GM19324 (cell line): ENCODE measurements at regions not wholly inside any gene's neighbourhood (a gene's known extent, or its start where the extent isn't known, plus 50 kb on each side); places are given as distances from the start of the nearest gene placed in this dataset.
"Not testable (repeated sequence)": the region's sequence is repeated elsewhere in the genome, so short reads cannot be mapped to it uniquely, and the experiment has no call there.

Experiments used
- ATAC-seq: cut with Tn5 transposase; IDR thresholded peaks from one replicate; pipeline ENCODE4 v1.9.1; 2021; ENCODE audit warnings: mild to moderate bottlenecking, moderate library complexity; ENCODE audit not compliant: unreplicated experiment, low FRiP score

GRCh38 chr5:52255308-52255707, 532.4 kb upstream of the ITGA1 start:
- no peak for ATAC-seq

- no peak for ATAC-seq
Observed at GRCh38 chr5:52262844-52263243, 524.9 kb upstream of the ITGA1 start.

GRCh38 chr5:52269401-52269800, 518.3 kb upstream of the ITGA1 start:
- ATAC-seq, result no peak

GRCh38 chr5:52269859-52270258, 517.9 kb upstream of the ITGA1 start:
- ATAC-seq, result no peak

DNA sequence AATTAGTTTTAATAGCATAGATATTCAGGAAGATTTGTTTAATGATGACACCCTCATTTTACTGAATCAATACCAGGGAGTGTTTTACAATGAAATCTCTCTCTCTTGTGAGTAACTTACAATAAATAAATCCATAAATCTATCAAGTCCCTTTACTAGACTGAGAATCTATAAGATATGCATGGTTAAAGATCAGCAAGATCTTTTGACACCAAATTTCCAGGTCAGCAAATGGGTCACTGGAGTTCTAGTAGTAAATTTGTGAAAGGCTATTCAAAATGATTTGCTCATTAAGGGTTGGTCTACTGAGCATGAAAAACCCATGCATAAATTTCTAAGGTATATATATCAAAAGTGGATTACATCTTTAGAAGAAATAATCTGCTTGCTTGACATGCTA, 512.1 kb upstream of the ITGA1 start:
- no peak for ATAC-seq

- no peak for ATAC-seq
Observed at GRCh38 chr5:52277101-52277500, 510.6 kb upstream of the ITGA1 start.

DNA sequence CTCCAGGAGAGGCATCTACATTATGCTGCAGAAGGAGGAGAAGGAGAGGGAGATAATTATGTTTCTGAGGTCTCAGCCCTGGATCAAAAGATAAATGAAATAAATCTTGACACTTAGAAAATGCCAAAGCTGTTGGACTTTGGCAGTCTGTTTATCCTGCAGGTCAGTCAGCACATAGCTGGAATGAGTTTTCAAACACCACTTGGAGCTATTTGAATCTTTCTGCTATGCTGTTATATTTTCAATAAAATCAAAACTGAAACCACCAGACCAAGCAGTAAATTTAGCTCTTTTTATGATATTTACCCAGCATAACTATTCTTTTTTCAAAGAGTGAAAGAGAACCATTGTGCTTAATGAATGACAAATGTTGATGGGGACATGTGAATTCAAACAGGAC, 505.1 kb upstream of the ITGA1 start:
- ATAC-seq, result no peak

DNA sequence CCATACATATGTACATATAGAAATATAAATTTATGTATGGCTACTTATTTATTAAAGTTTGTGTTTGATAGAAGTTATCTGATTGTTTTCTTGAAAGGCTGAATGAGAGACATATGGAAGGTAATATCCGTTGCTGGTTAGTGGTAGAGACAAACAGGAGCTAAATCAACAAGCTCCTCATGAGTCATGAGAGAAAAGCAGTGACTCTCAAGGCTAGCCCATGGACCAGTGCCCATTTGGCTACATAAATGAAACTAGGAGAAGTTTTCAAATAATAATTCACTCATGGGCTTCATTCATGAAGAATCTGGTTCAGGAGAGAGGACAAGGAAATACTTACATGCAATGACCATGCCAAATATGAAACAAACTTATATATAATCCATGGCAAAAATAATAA, 504.5 kb upstream of the ITGA1 start:
- ATAC-seq, result no peak

GRCh38 chr5:52300703-52301372, 486.9 kb upstream of the ITGA1 start:
- ATAC-seq, result no peak

DNA sequence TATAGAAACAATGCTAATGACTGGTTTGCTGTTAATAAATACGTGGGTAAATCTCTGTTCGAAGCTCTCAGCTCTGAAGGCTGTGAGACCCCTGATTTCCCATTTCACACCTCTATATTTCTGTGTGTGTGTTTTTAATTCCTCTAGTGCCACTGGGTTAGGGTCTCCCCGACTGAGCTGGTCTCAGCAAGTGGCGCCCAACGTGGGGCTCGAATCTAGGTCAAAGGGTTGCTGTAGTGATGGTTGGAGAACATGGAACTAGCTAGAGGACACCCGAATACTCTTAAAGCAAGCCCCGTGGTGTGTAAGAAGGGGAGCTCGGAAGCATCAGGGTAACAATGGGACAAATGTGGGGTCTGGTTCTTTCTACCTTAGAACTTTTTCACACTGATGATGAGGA, 482.9 kb upstream of the ITGA1 start:
- ATAC-seq, result not testable (repeated sequence)

GRCh38 chr5:52328220-52328806, 459.4 kb upstream of the ITGA1 start:
- no peak for ATAC-seq

DNA sequence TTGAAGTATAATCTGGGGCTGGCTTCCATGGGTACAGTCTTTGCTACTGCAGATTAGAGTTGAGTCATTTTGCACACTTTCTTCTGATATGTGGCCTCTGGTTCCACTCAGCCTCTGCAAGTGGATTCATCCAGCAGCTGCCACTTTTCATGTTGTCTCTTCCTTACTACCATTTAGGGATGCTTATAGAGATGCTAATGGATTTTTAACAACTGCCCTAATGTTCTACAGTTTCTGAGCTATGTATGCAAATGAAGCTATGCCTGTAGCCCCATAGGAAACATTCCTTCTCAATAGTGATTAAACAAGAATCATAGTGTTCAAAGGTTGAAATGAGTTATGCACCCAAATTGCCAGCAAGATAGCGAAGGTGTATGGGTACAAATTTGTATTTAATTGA, 456.0 kb upstream of the ITGA1 start:
- no peak for ATAC-seq

DNA sequence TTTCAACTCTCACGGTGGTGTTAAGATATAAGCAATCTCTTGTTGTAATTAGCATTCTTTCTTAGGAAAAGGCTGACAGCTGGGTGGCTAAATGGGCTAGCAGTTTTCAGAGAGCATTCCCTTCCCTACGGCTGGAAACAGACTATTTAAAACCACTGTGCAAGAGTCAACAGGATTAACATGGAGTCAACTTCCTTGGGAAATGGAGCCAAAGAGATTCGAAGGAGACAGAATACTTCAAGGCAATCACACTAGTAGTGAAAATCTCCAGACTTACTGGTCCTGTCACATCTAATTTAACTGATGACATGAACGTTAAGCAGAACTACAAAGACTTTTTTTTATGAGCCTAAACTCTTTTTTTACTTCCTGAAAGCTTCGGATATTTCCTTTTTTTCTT, 453.3 kb upstream of the ITGA1 start:
- ATAC-seq, result no peak

GRCh38 chr5:52339285-52339684, 448.4 kb upstream of the ITGA1 start:
- ATAC-seq, result peak; percentile 73

GRCh38 chr5:52342361-52342760, 445.4 kb upstream of the ITGA1 start:
- ATAC-seq, result no peak

DNA sequence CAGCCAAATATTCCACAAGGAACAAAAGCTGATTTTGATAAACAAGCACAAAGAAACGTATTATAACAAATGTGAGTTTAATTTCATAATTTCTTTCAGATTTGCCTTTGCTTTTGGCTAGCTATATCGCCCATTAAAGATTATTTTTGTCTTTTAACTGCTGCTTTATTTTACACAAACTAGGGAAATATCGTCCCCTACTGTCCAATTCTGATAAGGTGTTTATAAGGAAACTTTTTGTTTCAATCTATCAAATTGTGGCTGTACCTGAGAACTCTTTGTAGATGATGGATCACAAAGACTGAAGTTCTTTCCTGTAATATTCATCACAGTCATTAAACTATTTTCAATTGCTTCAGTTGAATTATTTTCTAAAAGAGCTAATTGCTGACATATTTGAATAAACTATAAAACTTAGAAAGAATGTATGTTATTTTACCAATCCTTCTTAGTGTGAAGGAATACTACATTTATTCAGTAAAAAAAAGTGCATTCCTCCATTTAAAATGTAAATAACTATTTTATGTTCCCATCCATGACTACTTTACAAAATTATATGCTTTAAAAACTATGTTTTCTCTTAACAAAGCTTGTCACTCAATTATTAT, 431.3 kb upstream of the ITGA1 start:
- no peak for ATAC-seq

- ATAC-seq, result no peak
Observed at GRCh38 chr5:52359261-52359660, 428.5 kb upstream of the ITGA1 start.

DNA sequence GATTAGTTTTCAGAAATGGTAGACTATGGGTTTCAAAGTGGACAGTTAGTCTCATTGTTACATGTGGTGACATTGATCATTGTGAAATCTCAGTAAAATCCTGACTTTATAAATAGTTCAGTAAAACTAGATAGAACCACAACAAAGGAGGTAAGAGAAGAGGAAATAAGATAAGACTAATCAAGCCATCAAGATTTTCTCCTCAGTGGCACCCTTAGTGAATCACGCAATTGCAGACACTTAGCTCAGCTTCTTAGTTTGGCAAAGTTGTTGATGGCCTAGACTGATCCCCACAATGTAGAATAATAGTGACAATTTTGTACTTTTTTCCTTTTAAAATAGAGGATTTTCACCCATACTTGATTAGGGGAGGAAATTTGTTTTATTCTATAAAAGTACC, 426.7 kb upstream of the ITGA1 start:
- ATAC-seq, result no peak

DNA sequence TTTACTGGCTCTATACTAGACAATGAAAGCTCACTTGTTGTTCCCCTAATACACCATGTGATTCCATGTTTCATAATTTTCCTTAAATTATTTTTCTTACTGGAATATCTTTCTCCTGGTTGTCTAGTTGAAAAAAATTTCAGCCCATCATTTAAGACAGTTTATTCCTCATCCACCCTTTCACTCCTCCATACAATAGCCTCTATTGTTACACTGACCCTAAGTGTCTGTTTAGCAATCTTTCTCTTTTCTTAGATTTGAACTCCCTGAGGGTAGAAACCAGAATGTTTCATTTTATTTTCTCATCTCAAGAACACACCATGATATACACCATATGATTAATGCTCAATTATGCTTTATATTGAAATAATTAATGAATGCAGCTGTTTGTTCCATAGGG, 413.4 kb upstream of the ITGA1 start:
- no peak for ATAC-seq

DNA sequence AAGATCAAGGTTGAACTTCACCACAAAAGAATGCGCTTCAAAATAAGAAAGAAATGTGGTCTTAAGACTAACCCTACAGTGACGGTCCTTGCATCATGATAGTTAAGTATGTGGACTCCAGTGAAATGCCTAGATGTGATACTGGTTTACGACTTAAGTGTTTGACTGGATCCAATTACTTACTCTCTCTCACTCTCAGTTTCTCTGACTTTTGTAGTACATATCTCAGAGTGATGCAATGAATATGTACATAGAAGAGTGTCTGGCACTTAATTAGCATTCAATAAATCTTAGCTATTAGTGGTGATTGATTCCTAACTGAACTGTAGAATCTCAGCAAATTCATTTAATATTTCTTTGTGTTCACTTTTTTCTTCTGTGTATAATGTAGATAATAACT, 411.7 kb upstream of the ITGA1 start:
- ATAC-seq, result no peak

- ATAC-seq, result no peak
Observed at GRCh38 chr5:52376592-52376991, 411.1 kb upstream of the ITGA1 start.

DNA sequence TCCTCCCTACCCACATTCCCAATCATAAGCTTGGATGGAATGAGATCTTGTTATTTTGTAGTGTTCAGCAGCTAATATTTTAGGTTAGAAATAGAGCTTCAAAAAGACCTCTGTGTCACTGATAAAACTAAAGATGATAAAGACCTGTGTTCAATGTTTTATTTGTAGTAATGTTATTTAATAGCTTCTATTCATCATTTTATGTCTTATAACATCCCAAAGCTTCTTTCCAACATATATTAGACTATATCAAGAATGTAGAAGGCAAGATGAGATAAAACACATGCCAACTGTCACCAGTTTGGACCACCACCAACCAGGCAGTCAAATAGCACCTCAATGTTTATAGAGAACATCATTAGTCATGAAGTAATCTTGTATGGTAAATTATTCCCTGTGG, 409.5 kb upstream of the ITGA1 start:
- no peak for ATAC-seq
